HG02610 (cell line): ENCODE measurements at regions not wholly inside any gene's neighbourhood (a gene's known extent, or its start where the extent isn't known, plus 50 kb on each side); places are given as distances from the start of the nearest gene placed in this dataset.

Experiments
- ATAC-seq: cut with Tn5 transposase; IDR thresholded peaks from one replicate; pipeline ENCODE4 v1.9.1; 2021; ENCODE audit warnings: mild to moderate bottlenecking, moderate library complexity; ENCODE audit not compliant: unreplicated experiment

DNA sequence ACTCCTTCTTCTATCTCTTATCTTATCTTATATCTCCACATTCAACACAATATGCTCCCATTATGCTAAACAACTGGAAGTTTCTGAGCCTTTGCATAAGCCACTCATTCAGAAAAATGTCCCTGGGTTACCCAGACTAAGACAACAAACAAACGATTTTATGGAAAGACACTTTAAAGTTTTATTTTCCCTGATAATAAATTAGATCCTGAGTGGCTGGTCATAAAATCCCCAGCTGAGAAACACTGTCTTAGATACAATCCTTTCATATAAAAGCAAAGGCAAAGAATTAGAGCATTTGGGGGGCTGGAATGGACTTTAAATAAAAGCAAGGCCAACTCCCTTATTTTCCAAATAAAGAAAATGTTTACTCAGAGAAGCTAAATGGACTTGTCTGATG is 322.3 kb downstream of the GBE1 start:
- no peak for ATAC-seq

DNA sequence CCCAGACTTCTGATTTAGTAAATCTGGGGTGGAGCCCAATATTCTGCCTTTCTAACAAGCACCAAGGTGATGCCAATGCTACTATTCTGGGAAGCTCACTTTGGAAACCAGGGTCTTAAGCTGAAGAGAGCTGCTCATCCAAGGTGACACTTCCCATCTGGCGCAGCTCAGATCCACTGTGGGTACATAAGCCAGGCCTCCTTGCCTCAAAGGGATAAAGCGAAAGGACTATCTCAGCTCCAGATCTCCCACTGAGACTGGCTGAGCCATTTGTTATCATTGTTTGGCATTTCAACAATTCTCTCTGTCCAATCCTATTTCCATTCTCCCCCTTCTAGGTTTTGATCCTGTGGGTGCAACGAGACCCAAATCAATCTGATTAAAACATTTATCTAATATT is 323.8 kb downstream of the GBE1 start:
- ATAC-seq = no peak

DNA sequence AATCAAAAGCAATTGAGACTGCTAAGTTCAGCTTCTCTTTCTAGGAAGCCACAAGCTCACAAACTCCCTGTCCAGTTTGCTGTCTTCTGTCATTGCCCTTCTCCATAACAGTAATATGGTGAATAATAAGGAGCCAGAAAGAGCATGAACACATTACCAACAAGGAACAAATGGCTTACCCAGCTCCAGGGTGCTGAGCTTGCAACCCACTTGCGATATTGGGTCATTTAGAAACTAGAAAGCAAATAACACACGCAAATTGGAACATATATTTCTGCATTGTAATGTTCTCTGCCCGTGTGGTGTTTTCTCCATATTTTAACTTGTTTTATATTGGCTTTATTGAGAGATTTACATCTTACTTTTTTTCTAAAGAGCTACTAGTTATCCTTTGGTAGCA is 325.3 kb downstream of the GBE1 start:
- ATAC-seq = no peak

DNA sequence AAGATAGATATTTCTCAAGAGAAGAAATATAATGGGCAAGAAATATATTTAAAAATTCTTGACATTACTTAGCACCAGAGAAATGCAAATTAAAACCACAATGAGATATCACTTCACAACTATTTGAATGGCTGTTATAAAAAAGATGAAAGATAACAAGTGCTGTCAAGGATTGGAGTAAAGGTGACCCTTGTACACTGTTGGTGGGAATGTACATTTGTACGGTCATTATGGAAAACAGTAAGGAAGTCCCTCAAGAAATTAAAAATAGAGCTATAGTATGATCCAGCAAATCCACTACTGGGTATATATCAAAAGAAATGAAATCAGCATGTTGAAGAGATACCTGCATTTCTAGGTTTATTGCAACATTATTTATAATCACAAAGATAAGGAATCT is 326.4 kb downstream of the GBE1 start:
- no peak for ATAC-seq

DNA sequence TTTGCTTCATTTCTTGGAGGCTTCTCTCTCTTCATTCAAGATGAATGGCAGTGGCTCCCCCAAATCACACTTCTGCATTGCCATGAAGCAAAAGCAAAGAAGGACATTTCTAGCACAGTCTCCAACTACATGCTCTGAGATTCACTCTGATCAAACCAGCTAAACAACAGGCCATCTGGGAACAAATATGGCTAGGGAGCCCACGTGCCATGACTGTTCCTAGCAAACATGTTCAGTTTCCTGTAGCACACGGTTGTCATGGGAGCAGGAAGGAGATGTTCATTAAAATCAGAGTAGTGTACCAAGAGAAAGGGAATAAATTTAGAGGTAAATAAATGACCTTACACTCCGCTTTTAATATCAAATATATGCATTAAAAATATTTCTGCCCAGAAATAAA is 327.3 kb downstream of the GBE1 start:
- ATAC-seq = no peak

DNA sequence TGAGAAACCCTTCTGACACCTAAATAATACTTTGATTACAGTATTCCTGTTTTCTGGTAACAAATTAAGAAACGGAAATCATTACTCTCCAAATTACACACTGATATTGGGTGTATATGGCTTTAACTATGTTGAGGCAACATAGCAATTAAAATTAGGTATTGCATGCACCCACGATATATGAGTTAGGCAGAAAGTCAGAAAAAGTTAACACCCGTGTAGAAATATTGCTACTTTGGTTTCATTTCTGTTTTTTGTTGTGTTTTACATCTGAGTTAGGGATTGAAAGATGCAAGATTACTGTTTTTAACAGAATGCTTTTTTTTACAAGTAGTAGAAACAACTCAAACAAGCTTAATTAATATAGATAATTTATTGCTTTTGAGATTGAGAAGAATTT is 327.8 kb downstream of the GBE1 start:
- no peak for ATAC-seq

DNA sequence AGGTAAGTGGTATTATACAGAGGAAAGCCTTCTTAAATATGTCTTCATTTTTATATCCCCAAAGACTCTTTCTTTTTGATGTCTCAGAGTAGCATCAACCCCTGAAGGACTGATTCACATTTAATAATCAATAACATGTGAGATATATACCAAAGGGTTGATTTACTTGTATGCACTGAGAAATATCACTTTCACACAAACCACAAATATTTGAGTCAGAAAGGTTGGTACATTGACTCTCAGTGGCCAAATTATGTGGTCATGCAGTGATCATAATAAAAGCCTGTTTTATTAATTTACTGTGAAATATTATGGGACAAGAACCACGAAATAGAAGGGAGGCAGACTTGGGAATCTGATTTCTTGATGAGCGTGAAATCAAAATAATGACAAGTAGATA is 329.0 kb downstream of the GBE1 start:
- ATAC-seq = no peak

DNA sequence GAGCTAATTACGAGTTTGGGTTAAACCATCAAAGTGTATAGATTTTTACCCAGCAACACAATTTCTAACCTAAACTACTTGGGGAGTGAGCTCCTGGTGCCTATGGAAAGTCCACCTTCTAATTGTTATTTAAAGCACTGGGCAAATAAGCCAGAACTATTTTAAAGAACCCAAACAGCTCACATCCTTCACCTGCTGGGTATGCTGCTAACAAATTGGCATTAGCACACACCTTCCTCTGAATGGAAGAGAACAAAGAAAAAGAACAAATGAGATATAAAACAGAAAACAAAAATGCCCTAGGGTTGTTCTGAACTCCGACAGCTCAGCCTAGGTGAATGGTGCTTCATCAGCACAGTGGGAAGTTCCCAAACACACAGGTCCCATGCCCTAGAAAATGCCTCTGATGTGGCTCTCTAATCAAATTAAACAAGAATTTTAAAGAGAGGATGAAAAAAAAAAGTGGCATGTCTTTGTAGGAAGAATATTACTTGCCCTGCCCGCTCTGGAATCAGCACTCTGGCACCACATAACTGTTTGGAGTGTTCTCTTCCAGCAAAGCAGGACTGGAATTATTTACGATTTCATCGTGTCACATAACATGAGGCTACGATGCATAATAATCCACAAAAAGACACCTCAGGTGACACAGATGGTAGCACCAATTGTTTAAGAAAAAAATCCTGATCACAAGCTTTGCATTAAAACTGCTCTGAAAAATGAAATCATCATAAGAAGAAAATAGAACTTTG is 334.4 kb downstream of the GBE1 start:
- ATAC-seq = no peak

DNA sequence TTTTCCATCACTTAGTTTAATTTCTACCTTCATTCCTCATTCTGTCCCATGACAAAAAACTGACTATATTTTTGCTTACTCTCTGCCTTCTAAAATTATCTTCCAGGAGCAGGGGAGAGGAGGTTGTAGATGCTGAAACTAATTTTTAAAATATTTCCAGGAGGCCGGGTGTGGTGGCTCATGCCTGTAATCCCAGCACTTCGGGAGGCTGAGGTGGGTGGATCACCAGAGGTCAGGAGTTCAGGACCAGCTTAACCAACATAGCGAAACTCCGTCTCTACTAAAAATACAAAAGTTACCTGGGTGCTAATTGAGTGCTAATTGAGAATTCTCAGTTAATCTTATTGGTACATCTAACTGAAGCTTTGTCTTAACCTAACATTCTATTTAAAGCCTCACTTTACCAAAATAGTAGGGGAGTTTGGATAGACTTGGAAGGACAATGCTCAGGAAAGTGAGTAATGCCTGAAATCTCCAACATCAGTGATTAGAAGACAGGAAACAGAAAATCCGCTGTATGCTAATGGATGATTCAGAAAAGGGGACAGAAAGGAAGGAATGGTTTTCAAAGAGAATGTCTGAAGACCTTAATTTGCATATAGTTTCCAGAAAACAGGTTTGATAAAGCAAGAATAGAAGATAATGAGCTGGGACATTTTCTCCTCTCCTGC is 336.1 kb downstream of the GBE1 start:
- no peak for ATAC-seq

DNA sequence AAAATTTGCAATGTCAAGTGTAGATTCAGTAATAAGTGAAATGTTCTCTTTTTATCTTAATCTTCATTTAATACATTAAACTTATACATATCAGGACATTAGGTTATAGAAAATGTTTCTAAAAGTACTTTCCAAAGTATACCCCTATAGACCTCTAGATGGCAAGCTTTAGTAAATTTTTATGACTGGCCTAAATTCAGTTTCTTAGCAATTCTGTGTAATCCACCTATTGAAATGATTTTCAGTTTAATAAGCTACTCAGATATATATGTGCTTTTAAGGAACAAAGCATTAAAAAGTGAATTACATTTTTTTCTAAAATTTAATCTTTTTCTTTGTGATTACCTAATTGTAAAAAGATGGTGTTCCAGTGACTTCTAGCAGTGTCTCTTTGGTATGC is 342.2 kb downstream of the GBE1 start:
- no peak for ATAC-seq

DNA sequence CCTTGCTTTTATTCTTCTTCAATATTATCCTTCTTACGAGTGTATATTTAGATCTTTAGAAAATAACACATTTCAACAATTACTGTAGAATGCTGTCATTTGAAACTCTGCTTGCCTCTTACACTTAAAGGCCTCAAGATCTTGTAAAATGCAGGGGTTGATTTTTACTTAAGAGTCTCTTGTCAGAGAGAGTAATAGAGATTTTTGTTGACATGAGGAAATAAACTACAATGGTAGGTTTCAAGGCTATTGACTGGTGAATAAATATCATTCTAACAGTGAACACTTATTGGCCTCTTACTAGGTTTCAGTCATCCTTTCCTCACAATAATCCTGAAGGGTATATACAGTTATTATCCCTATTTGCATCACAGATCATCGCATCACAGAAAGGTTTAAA is 344.6 kb downstream of the GBE1 start:
- no peak for ATAC-seq

DNA sequence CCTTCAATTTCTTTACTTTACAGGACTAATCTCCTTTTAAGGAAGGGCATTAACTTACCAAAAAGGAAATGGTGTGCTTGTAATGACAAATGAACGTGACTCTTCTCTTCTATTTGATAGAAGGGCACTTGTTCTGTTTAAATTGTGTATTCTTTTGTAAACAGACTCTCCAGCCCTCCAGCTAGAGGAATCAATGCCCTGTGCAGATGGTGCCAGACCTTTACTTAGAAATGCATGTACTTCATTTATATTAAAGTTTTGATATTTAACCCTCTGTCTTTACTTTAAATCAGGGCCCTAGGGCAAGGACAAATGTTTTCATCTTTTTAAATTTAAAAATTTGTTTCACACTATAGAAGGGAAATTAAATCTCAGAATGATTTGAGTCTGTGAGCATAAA is 355.1 kb downstream of the GBE1 start:
- no peak for ATAC-seq

DNA sequence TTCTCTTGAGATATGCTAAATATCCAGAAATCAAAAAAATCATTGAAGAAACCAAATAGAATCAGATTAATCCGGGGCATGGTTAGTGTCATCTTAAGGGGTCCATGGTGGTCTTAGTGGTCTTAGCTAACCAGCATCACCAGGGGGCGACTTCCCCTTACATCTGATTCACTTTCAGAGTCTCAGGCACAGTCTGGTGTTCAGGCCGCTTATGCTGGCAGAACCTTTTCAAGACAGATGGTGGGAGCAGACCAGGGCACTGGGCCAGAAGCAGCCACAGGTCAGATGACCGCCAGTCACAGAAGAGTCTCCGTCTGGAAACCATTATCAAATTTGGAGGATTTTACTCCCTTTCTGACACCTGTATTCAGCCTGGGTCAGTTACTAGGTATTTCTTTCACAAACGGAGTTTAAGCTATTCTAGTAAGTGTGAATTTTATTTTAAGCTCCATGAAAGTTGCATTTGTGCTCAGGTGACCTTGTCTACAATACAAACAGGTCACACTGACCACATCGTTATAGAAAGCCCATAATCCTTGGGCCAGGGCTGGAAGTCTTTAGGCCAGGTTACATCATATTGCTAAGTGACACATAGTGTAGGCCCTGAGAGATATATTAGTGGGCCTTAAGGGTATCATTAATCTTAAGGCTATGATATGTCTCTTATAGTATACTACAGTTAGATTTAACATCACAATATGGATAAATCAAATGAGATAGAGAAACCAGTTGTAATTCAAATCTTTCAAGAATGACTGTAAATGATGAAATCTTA is 365.5 kb downstream of the GBE1 start:
- ATAC-seq = no peak

DNA sequence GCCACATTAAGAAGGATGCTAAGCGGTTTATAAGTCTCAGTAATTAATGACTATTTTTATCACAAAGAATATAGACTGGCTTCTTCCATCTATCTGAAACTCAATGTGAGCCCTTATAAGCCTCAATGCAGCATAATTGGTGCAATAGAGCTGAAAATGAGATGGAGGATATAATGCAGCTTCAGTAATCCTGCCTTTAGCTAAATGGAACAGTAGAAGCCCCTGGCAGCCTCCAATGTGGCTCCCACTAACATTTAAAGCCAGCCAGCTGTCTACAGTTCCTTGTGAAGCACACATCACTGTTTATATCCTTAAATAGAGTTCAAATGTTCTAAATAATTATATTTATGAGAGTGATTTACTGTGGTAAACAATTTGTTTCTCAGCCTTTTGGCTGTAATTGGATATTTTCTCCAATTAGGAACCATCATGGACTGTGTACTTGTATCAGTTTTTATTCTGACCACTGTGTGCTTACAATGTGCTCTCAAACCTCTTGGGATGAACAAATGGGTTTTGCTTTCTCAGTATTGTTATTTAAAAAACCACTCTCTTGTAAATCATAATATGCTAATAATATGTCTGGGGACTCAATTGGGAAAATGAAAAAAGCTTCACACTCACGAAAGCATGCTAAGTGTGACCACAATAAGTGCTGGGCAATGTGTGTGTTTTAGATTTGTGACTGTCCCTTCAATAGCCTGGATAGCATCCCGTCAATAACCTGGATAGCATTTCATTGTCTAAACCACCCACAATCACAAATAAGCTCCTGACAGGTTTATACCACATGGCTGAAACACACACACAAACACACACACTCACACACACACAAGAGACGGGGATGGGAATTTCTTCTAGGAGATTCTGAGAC is 366.6 kb downstream of the GBE1 start:
- no peak for ATAC-seq

DNA sequence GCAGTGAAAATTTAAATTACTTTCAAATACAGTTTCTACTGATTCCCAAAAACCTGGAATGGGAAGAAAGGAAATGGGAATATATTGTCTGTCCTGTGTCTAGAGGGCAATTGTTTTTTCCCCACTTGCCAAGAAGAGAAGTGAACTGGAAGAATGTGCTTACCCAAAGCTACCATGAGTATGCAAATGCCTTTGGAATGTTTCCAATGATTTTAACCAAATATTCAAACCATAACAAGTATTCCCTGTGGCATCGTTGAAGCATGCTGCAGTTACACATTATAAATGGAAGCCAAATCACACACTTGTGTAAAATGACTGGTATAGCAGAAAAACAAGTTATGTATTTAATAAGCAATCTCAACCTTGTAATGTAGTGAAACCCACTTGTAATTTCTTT is 368.2 kb downstream of the GBE1 start:
- ATAC-seq = no peak

DNA sequence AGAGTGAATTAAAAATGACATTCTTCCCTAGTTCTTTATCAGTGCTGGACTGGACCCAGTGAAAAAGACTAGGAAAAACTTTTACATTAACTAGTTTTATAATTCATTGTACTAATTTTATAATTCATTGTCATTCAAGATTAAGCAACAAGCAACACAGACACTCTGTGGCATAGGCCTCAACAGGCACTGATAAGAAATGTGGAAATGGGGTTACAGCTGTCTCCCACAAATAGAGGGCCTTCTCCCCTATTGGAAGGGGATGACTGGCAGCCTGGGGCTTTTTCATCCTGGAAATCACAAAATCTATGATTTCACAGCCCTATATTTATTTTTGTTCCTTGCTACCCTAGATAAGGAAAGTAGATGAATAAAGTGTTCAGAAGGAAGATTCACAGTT is 370.6 kb downstream of the GBE1 start:
- ATAC-seq = no peak

DNA sequence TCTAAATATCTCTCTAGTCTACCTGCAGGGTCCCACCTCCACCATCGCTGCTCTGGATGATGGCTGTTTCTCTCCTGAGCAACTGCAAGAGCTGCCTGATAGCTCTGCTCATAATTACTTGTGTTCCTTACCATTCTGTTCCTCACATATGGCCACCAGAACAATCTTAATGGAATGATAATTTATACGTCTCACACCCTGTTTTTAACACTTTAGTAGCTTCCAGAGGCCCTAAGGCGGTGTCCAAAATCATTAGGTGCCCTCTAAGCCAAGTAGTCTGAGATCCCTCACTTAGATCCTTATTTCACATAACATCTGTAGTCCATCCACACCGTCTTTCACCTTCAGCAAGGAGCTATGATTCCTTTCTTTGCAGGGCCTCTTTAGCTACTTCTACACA is 373.3 kb downstream of the GBE1 start:
- no peak for ATAC-seq

DNA sequence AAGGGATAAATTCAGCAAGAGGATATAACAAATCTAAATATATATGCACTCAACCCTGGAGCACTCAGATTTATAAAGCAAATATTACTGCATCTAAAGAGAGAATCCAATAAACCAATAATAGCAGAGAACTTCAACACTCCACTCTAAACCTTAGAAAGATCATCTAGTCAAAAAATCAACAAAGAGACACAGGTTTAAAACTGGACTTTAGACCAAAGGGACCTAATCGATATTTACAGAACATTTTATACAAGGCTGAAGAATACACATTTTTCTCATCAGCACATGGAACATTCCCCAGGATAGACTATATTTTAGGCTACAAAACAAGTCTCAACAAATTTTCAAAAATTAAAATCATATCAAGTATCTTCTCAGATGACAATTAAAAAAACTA is 379.0 kb downstream of the GBE1 start:
- no peak for ATAC-seq

DNA sequence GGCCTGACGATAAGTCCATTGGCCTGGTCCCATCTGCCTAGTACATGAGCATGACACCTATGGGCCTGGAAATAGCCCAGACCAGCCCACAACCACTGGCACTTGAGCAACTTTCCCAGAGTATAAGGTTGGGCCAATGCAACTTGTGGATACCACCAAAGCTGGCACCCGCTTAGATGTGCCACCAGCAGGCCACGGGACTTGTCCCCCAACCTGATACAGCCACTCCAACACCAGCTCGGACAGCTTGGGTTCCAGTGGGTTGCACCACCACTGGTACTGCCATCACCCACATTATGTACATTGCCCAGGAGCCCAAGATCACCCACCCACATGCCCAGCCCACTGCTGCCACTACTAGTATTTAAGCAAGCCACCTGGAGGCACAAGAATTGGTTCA is 381.2 kb downstream of the GBE1 start:
- no peak for ATAC-seq

DNA sequence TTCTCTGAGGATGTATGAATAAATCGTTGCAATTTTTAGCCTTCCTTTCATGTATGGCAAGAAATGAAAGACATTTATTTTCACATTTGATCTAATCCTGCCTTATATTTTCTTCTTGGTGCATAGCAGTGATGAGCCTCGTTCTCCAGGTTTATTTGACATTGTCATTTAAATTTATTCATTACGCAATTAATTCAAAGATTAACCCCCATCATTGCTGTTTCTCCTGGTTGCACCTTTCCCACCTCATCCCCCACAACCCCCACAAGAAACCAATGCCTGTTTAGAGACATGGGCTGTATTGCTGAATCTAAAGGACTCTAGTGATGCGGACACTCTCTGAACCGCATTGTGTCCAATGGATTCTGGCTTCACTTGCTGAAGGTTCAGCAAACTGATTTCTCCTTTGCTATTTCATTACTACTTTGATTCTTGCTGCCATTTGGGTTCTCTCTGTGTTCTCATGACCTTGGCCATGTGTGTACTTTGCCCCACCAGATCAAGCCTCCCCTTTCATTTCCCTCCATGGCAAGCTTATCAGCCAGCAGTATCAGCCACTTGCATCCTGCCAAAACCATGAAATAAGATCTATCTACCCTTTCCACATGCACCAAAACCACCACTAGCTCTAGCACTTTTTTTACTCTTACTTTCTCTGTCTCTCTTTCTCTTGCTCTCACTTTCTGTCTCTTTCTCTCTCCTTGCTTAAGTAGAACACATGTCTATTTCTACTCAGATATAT is 382.7 kb downstream of the GBE1 start:
- no peak for ATAC-seq
